ENCODE measurements at regions not wholly inside any gene's neighbourhood (a gene's known extent, or its start where the extent isn't known, plus 50 kb on each side); places are given as distances from the start of the nearest gene placed in this dataset.

DNA sequence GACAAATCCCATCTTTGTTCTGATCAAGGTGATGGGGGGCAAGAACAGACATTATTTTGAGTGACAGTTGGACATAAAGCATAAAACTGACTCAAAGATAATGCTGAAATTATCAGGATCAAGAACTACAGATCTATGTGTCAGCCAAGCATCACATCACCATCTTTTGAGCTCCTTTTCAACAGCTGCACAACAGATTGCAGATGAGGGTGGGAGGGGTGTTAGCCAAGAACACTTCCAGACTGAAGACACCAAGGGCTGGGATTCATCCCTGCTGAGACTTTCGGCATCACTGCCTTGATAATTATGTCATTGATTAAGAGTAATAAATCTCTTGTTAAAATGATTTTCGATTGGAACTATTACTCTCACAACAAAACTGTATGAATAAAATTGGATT lies 191.5 kb upstream of the NETO1 start:
- Mint-ChIP-seq H3K27me3 (ENCODE audit: insufficient read depth) (peaks cover 2% of the 10 kb centered on the region), H3K36me3 (ENCODE audit: low read depth) (no peaks in the 10 kb centered on the region), H3K4me1 (ENCODE audit: low read depth) (peaks cover 43% of the 10 kb centered on the region), H3K4me3 (no peak overlapping the region), H3K27ac (no peak overlapping the region), H3K9me3 (no peaks in the 10 kb centered on the region)
- DNase-seq: no peak
- TF ChIP-seq, protein P1, sequence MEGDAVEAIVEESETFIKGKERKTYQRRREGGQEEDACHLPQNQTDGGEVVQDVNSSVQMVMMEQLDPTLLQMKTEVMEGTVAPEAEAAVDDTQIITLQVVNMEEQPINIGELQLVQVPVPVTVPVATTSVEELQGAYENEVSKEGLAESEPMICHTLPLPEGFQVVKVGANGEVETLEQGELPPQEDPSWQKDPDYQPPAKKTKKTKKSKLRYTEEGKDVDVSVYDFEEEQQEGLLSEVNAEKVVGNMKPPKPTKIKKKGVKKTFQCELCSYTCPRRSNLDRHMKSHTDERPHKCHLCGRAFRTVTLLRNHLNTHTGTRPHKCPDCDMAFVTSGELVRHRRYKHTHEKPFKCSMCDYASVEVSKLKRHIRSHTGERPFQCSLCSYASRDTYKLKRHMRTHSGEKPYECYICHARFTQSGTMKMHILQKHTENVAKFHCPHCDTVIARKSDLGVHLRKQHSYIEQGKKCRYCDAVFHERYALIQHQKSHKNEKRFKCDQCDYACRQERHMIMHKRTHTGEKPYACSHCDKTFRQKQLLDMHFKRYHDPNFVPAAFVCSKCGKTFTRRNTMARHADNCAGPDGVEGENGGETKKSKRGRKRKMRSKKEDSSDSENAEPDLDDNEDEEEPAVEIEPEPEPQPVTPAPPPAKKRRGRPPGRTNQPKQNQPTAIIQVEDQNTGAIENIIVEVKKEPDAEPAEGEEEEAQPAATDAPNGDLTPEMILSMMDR (IDR thresholded peaks at IDR 0.05): no peak

DNA sequence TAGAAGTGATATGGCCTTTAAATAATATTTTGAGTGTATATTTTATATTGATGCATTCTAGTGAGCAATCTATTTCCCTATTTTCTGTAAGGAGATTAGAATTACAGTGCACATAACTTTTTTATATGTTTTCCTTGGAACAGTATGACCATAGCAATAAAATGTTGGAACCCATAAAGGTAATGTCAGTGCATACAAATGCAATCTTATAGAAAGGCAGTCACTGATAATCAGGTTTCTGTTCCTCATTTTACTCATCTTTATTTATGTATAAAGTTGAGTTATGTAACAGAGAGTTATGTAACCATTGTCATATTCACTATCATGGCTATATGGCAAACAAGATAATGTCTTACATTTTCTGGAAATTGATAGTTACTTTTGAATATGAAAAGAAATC lies 179.9 kb upstream of the NETO1 start:
- no peaks in the 10 kb centered on the region; the same call in 1 of the 2 replicates for H3K27me3 Mint-ChIP-seq (ENCODE audit: insufficient read depth)
- no peak for DNase-seq
- TF ChIP-seq, protein P1 (IDR thresholded peaks at IDR 0.05): no peak
- H3K36me3 Mint-ChIP-seq (ENCODE audit: low read depth): no peaks in the 10 kb centered on the region
- H3K4me3 Mint-ChIP-seq: no peak overlapping the region
- no peak overlapping the region for H3K27ac Mint-ChIP-seq
- no peaks in the 10 kb centered on the region for H3K4me1 Mint-ChIP-seq (ENCODE audit: low read depth)
- H3K9me3 Mint-ChIP-seq: no peaks in the 10 kb centered on the region

DNA sequence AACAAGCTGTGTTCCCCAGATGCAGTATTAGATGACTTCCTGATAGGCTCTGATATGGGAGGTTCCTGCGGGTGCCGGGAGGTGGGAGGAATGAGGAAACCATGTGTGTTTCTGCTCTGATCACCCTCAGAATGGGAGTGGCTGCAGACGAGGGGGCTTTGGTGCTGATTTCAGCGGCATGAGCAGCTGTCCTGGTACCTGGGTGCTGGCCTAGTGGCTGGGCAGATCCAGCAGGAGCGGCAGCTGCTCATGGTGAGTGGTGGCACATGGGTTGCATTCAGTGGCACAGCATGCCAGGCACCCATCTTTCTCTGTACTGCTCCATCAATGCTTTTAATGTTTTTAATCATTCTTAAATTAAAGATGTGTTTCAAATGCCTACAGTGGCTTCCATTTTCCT lies 177.2 kb upstream of the NETO1 start:
- DNase-seq: no peak
- Mint-ChIP-seq H3K4me1 (ENCODE audit: low read depth) (no peaks in the 10 kb centered on the region), H3K9me3 (no peaks in the 10 kb centered on the region), H3K36me3 (ENCODE audit: low read depth) (no peaks in the 10 kb centered on the region), H3K27me3 (ENCODE audit: insufficient read depth) (peaks cover 7% of the 10 kb centered on the region; the same call in 1 of the 2 replicates), H3K27ac (no peak overlapping the region), H3K4me3 (no peak overlapping the region)
- TF ChIP-seq, protein P1 (IDR thresholded peaks at IDR 0.05): no peak

DNA sequence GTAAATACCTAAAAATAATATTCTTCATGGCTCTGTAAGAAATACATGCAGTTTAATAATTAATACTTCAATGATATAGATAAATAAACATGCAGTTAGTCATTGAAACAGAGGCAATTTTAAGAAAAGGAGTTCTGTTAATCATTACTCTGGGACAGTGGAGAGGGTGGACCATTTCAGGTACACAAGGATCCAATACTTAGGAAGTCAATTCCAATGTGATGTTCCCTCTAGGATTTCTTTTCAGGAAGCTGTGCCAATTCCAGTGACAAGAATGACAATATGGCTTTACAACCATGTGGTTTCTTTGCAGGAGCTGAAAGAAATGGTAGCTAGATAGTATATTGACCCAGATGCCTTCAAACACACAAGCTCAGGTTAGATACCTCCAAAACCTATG lies 175.8 kb upstream of the NETO1 start:
- peaks cover 7% of the 10 kb centered on the region; the same call in 1 of the 2 replicates for H3K27me3 Mint-ChIP-seq (ENCODE audit: insufficient read depth)
- H3K9me3 Mint-ChIP-seq: no peaks in the 10 kb centered on the region
- H3K4me1 Mint-ChIP-seq (ENCODE audit: low read depth): peaks cover 8% of the 10 kb centered on the region; the same call in 1 of the 2 replicates
- TF ChIP-seq, protein P1 (IDR thresholded peaks at IDR 0.05): no peak
- no peak for DNase-seq
- H3K27ac Mint-ChIP-seq: no peak overlapping the region
- no peak overlapping the region for H3K4me3 Mint-ChIP-seq
- no peaks in the 10 kb centered on the region for H3K36me3 Mint-ChIP-seq (ENCODE audit: low read depth)

DNA sequence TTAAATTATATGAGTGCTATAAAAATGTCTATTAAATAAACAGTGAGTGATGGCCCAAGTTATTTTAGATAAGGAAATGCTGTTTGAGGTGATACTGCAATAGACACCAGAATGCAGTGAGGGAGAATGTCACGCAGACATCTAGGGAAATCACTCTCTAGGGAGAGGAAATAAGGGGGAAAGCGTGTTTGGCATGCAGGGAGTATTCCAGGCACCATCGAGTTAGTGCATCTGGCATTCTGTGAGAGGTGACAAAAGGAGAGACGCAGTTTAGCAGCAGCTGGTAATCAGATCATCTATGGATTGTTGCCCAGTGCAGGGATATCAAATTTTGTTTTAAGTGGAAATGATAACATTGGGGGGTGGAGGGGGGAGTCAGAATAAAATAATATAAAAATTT lies 175.4 kb upstream of the NETO1 start:
- Mint-ChIP-seq H3K27me3 (ENCODE audit: insufficient read depth) (peaks cover 7% of the 10 kb centered on the region; the same call in 1 of the 2 replicates), H3K4me3 (no peak overlapping the region), H3K9me3 (no peaks in the 10 kb centered on the region), H3K4me1 (ENCODE audit: low read depth) (peaks cover 12% of the 10 kb centered on the region; the same call in 1 of the 2 replicates), H3K27ac (no peak overlapping the region), H3K36me3 (ENCODE audit: low read depth) (no peaks in the 10 kb centered on the region)
- TF ChIP-seq, protein P1 (IDR thresholded peaks at IDR 0.05): no peak
- DNase-seq: no peak

DNA sequence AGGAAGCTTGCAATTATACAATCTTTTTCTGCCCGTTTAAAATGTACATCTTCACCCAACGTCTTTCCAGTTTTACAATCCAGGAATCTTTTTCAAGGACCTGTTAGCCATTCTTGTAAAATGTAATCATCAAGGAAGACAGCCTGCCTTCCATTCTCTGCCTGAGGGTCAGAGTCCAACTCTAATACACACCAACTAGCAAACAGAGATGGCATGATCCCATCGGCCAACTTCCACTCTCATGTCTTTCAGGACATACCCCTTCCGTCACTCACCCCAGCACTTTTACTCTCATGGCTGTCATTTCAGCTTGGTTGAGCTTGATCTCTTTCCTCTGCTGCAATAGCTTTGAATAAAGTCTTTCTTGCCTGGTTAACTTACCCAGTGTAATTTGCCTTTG lies 172.5 kb upstream of the NETO1 start:
- peaks cover 15% of the 10 kb centered on the region; the same call in 1 of the 2 replicates for H3K4me1 Mint-ChIP-seq (ENCODE audit: low read depth)
- peaks cover 7% of the 10 kb centered on the region; the same call in 1 of the 2 replicates for H3K27me3 Mint-ChIP-seq (ENCODE audit: insufficient read depth)
- H3K4me3 Mint-ChIP-seq: no peak overlapping the region
- TF ChIP-seq, protein P1 (IDR thresholded peaks at IDR 0.05): no peak
- no peak for DNase-seq
- no peak overlapping the region for H3K27ac Mint-ChIP-seq
- no peaks in the 10 kb centered on the region for H3K36me3 Mint-ChIP-seq (ENCODE audit: low read depth)
- no peaks in the 10 kb centered on the region for H3K9me3 Mint-ChIP-seq

Measured in HFFc6 (cell line).